ENCODE measurements at regions not wholly inside any gene's neighbourhood (a gene's known extent, or its start where the extent isn't known, plus 50 kb on each side); places are given as distances from the start of the nearest gene placed in this dataset.
A peak's percentile ranks its signal among the peaks of the same experiment; 100 is the strongest.

GRCh38 chr12:107984973-107985372, 144.1 kb upstream of the WSCD2 start:
- H3K27me3 Mint-ChIP-seq = peaks cover 51% of the 10 kb centered on the region
- no peaks in the 10 kb centered on the region for H3K36me3 Mint-ChIP-seq (ENCODE audit: insufficient read depth)
- DNase-seq (ENCODE audit: low spot score, unreplicated experiment) = no peak
- H3K4me3 Mint-ChIP-seq (ENCODE audit: low read depth) = no peak overlapping the region
- H3K27ac Mint-ChIP-seq = no peak overlapping the region
- H3K4me1 Mint-ChIP-seq (ENCODE audit: low read depth) = peaks cover 6% of the 10 kb centered on the region
- no peaks in the 10 kb centered on the region for H3K9me3 Mint-ChIP-seq (ENCODE audit: low read depth)
- TF ChIP-seq CTCF (IDR thresholded peaks at IDR 0.05; ENCODE audit: unreplicated experiment) = no peak

DNA sequence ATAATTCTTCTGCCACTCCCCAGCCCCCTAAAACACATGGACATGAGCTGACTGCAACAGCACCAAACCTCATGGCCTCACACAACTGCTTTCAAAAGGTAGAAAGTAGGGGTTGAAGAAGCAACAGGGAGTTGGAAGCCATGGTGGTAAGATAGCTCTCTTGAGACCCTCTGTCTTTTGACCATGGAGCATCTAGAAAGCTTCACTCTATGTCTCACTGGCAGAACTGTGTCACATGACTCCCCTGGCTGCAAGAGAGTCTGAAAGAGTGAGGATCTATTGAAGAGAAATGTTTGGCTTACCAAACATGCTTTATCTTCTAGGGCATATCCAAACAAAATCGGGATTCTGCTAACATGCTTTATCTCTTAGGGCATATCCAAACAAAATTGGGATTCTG, 142.9 kb upstream of the WSCD2 start:
- H3K36me3 Mint-ChIP-seq (ENCODE audit: insufficient read depth) = no peaks in the 10 kb centered on the region
- H3K27ac Mint-ChIP-seq = no peak overlapping the region
- DNase-seq (ENCODE audit: low spot score, unreplicated experiment) = no peak
- no peak for TF ChIP-seq CTCF (IDR thresholded peaks at IDR 0.05; ENCODE audit: unreplicated experiment)
- no peak overlapping the region for H3K4me3 Mint-ChIP-seq (ENCODE audit: low read depth)
- H3K9me3 Mint-ChIP-seq (ENCODE audit: low read depth) = no peaks in the 10 kb centered on the region
- peaks cover 47% of the 10 kb centered on the region for H3K27me3 Mint-ChIP-seq
- peaks cover 6% of the 10 kb centered on the region for H3K4me1 Mint-ChIP-seq (ENCODE audit: low read depth)

GRCh38 chr12:107990325-107990724, 138.8 kb upstream of the WSCD2 start:
- H3K4me1 Mint-ChIP-seq (ENCODE audit: low read depth) = peaks cover 6% of the 10 kb centered on the region
- no peak overlapping the region for H3K4me3 Mint-ChIP-seq (ENCODE audit: low read depth)
- TF ChIP-seq CTCF (IDR thresholded peaks at IDR 0.05; ENCODE audit: unreplicated experiment) = peak; percentile 79
- peaks cover 40% of the 10 kb centered on the region for H3K27me3 Mint-ChIP-seq
- H3K27ac Mint-ChIP-seq = no peak overlapping the region
- no peaks in the 10 kb centered on the region for H3K9me3 Mint-ChIP-seq (ENCODE audit: low read depth)
- peak; percentile 30 for DNase-seq (ENCODE audit: low spot score, unreplicated experiment)
- no peaks in the 10 kb centered on the region for H3K36me3 Mint-ChIP-seq (ENCODE audit: insufficient read depth)

DNA sequence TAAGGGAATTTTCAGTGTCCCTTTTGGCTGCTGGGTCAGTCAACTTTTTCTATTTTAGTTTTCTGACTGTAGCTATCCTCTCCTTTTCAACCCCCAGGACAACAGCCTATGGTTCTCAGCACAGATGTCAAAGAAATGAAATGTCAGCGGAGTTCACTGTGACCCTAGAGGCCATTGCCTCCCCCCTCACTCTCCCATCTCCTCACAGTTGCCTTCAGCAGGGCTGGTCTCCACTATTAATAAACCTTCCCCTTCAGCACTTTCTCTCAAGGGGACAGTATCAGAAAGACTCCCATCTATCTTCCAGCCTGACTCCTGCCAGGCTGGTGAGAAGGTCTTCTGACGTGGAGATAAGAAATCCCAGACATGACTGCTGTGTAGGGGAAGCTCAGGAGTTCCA, 137.1 kb upstream of the WSCD2 start:
- H3K36me3 Mint-ChIP-seq (ENCODE audit: insufficient read depth) = no peaks in the 10 kb centered on the region
- TF ChIP-seq CTCF (IDR thresholded peaks at IDR 0.05; ENCODE audit: unreplicated experiment) = no peak
- no peak for DNase-seq (ENCODE audit: low spot score, unreplicated experiment)
- H3K27ac Mint-ChIP-seq = no peak overlapping the region
- H3K4me1 Mint-ChIP-seq (ENCODE audit: low read depth) = peaks cover 6% of the 10 kb centered on the region
- H3K9me3 Mint-ChIP-seq (ENCODE audit: low read depth) = no peaks in the 10 kb centered on the region
- peaks cover 55% of the 10 kb centered on the region for H3K27me3 Mint-ChIP-seq
- no peak overlapping the region for H3K4me3 Mint-ChIP-seq (ENCODE audit: low read depth)

- H3K4me3 Mint-ChIP-seq (ENCODE audit: low read depth) = no peak overlapping the region
- H3K27ac Mint-ChIP-seq = no peak overlapping the region
- peak; percentile 31 for DNase-seq (ENCODE audit: low spot score, unreplicated experiment)
- TF ChIP-seq CTCF (IDR thresholded peaks at IDR 0.05; ENCODE audit: unreplicated experiment) = peak; percentile 64
- no peaks in the 10 kb centered on the region for H3K36me3 Mint-ChIP-seq (ENCODE audit: insufficient read depth)
- no peaks in the 10 kb centered on the region for H3K9me3 Mint-ChIP-seq (ENCODE audit: low read depth)
- H3K27me3 Mint-ChIP-seq = peaks cover 63% of the 10 kb centered on the region
- peaks cover 6% of the 10 kb centered on the region for H3K4me1 Mint-ChIP-seq (ENCODE audit: low read depth)
Measured at GRCh38 chr12:107992870-107993451, 136.1 kb upstream of the WSCD2 start.
